ENCODE measurements at regions not wholly inside any gene's neighbourhood (a gene's known extent, or its start where the extent isn't known, plus 50 kb on each side); places are given as distances from the start of the nearest gene placed in this dataset.
"Not testable (repeated sequence)": the region's sequence is repeated elsewhere in the genome, so short reads cannot be mapped to it uniquely, and the experiment has no call there.

GRCh38 chr12:90832427-90832826 is 122.5 kb downstream of the CCER1 start:
- no peak for DNase-seq

DNA sequence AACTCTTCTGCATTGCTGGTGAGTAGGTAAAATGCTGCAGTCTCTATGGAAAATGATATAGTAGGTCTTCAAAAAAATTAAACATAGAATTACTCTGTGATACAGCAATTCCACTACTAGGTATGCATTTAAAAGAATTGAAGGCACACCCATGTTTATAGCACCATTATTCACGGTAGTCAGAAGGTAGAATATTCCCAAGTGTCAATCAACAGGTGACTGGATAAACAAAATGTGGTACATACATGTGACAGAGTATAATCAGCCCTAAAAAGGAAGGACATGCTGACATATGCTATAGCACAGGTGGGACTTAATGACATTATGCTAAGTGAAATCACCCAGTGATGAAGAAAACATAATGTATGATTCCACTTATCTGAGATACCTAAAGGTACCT is 123.3 kb downstream of the CCER1 start:
- in situ Hi-C loops (cut with MboI; ENCODE audit: low pct_unique_long_range_greater_than_20kb, low sequenced_read_pairs) = no loop called here
- no peak for DNase-seq

More at GRCh38 chr12:90832427-90832826, 122.5 kb downstream of the CCER1 start:
- in situ Hi-C loops (cut with MboI; ENCODE audit: low pct_unique_long_range_greater_than_20kb, low sequenced_read_pairs) = no loop called here

GRCh38 chr12:90829044-90829443 is 125.9 kb downstream of the CCER1 start:
- DNase-seq = no peak
- in situ Hi-C loops (cut with MboI; ENCODE audit: low pct_unique_long_range_greater_than_20kb, low sequenced_read_pairs) = no loop called here

GRCh38 chr12:90828621-90829020 is 126.4 kb downstream of the CCER1 start:
- in situ Hi-C loops (cut with MboI; ENCODE audit: low pct_unique_long_range_greater_than_20kb, low sequenced_read_pairs) = no loop called here
- DNase-seq = no peak

DNA sequence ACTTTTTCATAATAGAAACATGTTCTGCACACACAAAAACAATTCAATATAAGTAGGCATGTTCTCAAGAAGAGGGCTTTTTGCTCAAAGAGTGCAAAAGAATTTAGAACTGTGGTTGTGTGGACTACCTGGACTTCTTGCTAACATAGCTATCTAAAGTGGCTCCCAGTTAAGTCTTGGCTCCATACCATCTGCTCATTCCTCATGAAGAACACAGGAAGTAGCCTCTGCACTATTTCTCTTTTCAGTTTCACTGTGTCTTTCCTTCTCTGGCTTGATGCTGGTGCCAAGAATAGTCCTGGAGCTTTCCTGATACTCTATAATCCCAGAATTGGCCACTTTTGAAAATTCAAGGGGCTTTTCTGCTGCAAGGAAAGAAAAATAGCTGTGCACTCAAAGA is 127.4 kb downstream of the CCER1 start:
- DNase-seq = no peak
- in situ Hi-C loops (cut with MboI; ENCODE audit: low pct_unique_long_range_greater_than_20kb, low sequenced_read_pairs) = no loop called here

DNA sequence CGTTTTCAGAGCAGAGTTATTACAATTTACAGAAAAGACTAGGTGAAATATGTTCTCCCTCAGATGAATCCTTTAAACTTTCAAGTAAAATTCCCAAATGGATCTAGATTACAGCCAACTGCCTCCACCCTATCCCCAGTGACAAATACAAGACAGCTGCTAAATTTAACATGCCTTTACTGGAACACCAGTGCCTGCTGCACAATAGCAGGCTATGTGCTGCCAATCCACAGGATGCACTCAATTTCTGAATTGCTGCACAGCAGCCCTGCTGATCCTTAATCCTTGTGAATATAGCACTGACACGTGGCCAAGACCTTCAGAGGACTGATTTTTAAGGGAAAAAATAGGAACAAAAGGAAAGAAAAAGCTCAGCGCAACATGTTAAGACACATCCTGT is 128.9 kb downstream of the CCER1 start:
- no peak for DNase-seq
- in situ Hi-C loops (cut with MboI; ENCODE audit: low pct_unique_long_range_greater_than_20kb, low sequenced_read_pairs) = no loop called here

DNA sequence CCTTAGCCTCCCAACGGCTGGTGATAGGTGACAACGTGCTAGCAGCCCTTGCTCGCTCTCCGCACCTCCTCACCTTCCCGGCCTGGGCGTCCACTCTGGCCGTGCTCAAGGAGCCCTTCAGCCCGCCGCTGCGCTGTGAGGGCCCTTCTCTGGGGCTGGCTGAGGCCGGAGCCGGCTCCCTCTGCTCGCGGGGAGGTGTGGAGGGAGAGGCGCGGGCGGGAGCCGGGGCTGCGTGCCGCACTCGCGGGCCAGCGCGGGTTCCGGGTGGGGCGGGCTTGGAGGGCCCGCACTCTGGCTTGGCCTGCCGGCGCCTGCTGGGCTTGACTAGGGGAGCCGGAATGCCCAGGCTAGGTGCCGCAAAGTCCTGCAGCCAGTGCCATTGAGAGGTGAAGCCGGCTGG is 131.1 kb downstream of the CCER1 start:
- in situ Hi-C loops (cut with MboI; ENCODE audit: low pct_unique_long_range_greater_than_20kb, low sequenced_read_pairs) = no loop called here
- DNase-seq = no peak

- in situ Hi-C loops (cut with MboI; ENCODE audit: low pct_unique_long_range_greater_than_20kb, low sequenced_read_pairs) = no loop called here
- no peak for DNase-seq
Observed at GRCh38 chr12:90819709-90820108, 135.3 kb downstream of the CCER1 start.

- no peak for DNase-seq
- in situ Hi-C loops (cut with MboI; ENCODE audit: low pct_unique_long_range_greater_than_20kb, low sequenced_read_pairs) = no loop called here
Observed at GRCh38 chr12:90816353-90817089, 138.5 kb downstream of the CCER1 start.

DNA sequence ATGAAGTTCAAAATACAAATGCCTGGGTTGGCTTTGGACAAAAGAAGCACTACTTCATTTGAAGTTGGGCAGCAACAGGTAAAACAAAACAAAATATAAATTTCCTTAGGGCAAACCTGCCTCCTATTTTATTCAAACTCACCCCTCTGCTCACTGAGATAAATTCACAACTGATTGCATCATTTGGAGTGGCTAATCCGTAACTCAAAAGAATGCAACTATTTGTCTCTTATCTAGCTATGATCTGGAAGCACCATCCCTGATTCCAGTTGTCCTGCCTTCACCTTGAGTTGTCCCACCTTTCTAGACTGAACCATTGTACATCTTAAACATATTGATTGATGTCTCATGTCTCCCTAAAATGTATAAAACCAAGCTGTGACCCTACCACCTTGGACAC is 145.0 kb downstream of the CCER1 start:
- in situ Hi-C loops (cut with MboI; ENCODE audit: low pct_unique_long_range_greater_than_20kb, low sequenced_read_pairs) = no loop called here
- no peak for DNase-seq

- no peak for DNase-seq
- in situ Hi-C loops (cut with MboI; ENCODE audit: low pct_unique_long_range_greater_than_20kb, low sequenced_read_pairs) = no loop called here
Observed at GRCh38 chr12:90808568-90808967, 146.4 kb downstream of the CCER1 start.

- in situ Hi-C loops (cut with MboI; ENCODE audit: low pct_unique_long_range_greater_than_20kb, low sequenced_read_pairs) = no loop called here
- no peak for DNase-seq
Observed at GRCh38 chr12:90802727-90803126, 152.2 kb downstream of the CCER1 start.

DNA sequence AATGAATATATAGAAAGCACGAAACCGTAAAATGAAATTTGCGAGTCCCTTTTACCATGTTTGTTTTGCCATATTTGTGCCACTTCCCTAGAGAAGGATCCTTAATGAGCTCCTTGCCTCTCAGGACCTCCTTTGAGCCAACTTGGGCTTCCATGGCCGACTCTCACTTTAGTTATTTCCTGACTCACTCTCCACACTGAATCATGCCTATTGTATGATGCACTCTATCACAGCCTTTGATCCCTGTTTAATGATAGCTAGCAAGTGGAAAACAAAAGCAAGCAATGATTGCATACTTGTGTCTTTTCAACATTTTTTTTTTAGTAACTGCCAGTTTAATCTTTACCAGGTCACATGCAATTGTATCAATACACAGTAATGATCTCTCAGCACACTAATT is 153.2 kb downstream of the CCER1 start:
- no peak for DNase-seq
- in situ Hi-C loops (cut with MboI; ENCODE audit: low pct_unique_long_range_greater_than_20kb, low sequenced_read_pairs) = no loop called here

DNA sequence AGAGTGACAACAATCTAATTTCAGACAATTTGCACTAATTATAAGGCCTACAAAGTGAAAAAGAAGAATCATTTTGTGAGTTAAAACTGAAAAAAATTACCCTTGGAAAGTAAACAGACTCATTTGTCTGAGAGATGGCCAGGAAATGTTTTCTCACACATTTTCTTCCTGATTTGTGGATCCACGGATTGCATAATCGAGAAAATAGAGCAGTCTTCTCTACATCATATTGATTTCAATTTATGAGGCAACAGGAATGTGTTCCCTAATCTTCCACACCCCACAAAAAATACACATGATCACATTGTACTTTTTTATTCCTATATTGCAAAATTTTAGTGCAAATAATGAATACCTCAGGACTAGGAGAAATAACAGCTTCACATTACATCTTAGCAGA is 160.8 kb downstream of the CCER1 start:
- in situ Hi-C loops (cut with MboI; ENCODE audit: low pct_unique_long_range_greater_than_20kb, low sequenced_read_pairs) = no loop called here

DNA sequence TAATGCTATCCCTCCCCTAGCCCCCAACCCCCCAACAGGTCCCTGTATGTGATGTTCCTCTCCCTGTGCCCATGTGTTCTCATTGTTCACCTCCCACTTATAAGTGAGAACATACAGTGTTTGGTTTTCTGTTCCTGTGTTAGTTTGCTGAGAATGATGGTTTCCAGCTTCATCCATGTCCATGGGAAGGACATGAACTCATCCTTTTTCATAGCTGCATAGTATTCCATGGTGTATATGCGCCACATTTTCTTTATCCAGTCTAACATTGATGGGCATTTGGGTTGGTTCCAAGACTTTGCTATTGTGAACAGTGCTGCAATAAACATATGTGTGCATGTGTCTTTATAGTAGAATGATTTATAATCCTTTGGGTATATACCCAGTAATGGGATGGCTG is 162.3 kb downstream of the CCER1 start:
- in situ Hi-C loops (cut with MboI; ENCODE audit: low pct_unique_long_range_greater_than_20kb, low sequenced_read_pairs) = not testable (repeated sequence)

More for the DNA sequence above, 160.8 kb downstream of the CCER1 start:
- DNase-seq = no peak

DNA sequence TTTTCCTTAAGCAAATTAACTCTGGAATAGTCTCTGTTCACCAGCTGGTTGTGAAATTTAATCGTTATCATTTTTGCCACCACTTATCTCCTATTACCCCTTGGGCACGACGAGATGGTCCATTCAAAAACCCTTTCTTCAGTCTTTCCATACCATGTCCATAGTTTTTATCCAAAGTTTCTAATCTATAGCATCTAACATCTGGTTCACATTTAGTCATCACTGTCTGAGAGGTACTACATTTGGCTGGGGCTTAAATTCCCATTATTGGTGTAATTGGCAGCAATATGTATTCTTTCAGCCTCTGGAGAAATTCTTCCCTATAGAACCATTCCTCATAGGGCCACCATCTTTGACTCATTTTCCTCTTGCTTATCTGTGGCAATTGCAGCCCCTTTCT is 163.5 kb downstream of the CCER1 start:
- DNase-seq = no peak

More for the DNA sequence above, 162.3 kb downstream of the CCER1 start:
- not testable (repeated sequence) for DNase-seq

GRCh38 chr12:90790747-90791146 is 164.2 kb downstream of the CCER1 start:
- in situ Hi-C loops (cut with MboI; ENCODE audit: low pct_unique_long_range_greater_than_20kb, low sequenced_read_pairs) = no loop called here
- no peak for DNase-seq

More for the DNA sequence above, 163.5 kb downstream of the CCER1 start:
- in situ Hi-C loops (cut with MboI; ENCODE audit: low pct_unique_long_range_greater_than_20kb, low sequenced_read_pairs) = no loop called here

GRCh38 chr12:90773491-90773890 is 181.5 kb downstream of the CCER1 start:
- DNase-seq = no peak
- in situ Hi-C loops (cut with MboI; ENCODE audit: low pct_unique_long_range_greater_than_20kb, low sequenced_read_pairs) = no loop called here

GRCh38 chr12:90770861-90771260 is 184.1 kb downstream of the CCER1 start:
- DNase-seq = no peak
- in situ Hi-C loops (cut with MboI; ENCODE audit: low pct_unique_long_range_greater_than_20kb, low sequenced_read_pairs) = no loop called here

- in situ Hi-C loops (cut with MboI; ENCODE audit: low pct_unique_long_range_greater_than_20kb, low sequenced_read_pairs) = no loop called here
- DNase-seq = no peak
Observed at GRCh38 chr12:90757957-90758356, 197.0 kb downstream of the CCER1 start.

GRCh38 chr12:90745211-90745610 is 209.8 kb downstream of the CCER1 start:
- DNase-seq = no peak
- in situ Hi-C loops (cut with MboI; ENCODE audit: low pct_unique_long_range_greater_than_20kb, low sequenced_read_pairs) = no loop called here

All from KBM-7 (cell line).